ENCODE measurements at regions not wholly inside any gene's neighbourhood (a gene's known extent, or its start where the extent isn't known, plus 50 kb on each side); places are given as distances from the start of the nearest gene placed in this dataset.

GRCh38 chr6:55997223-55997874, 122.0 kb upstream of the BMP5 start:
- Histone ChIP-seq H3K4me1 (no peaks in the 10 kb centered on the region), H3K9me3 (replicated peaks) (peaks cover 21% of the 10 kb centered on the region), H3K4me3 (no peak overlapping the region), H3K27me3 (ENCODE audit: low read depth) (no peaks in the 10 kb centered on the region), H3K27ac (replicated peaks) (no peak overlapping the region), H3K36me3 (no peaks in the 10 kb centered on the region)
- intact Hi-C loops (cut with micrococcal nuclease): no loop called here
- DNase-seq: no peak
- TF ChIP-seq CTCF (IDR thresholded peaks at IDR 0.05; ENCODE audit: borderline replicate concordance): no peak

GRCh38 chr6:55994531-55994930, 119.1 kb upstream of the BMP5 start:
- intact Hi-C loops (cut with micrococcal nuclease): no loop called here
- TF ChIP-seq CTCF (IDR thresholded peaks at IDR 0.05; ENCODE audit: borderline replicate concordance): no peak

GRCh38 chr6:55993418-55993817, 118.0 kb upstream of the BMP5 start:
- H3K9me3 ChIP-seq (replicated peaks): peaks cover 21% of the 10 kb centered on the region
- no peaks in the 10 kb centered on the region for H3K27me3 ChIP-seq (ENCODE audit: low read depth)
- H3K4me1 ChIP-seq: no peaks in the 10 kb centered on the region
- H3K27ac ChIP-seq (replicated peaks): no peak overlapping the region
- no peak for TF ChIP-seq CTCF (IDR thresholded peaks at IDR 0.05; ENCODE audit: borderline replicate concordance)
- intact Hi-C loops (cut with micrococcal nuclease): no loop called here
- H3K36me3 ChIP-seq: no peaks in the 10 kb centered on the region
- H3K4me3 ChIP-seq: no peak overlapping the region
- no peak for DNase-seq

More at GRCh38 chr6:55994531-55994930, 119.1 kb upstream of the BMP5 start:
- Histone ChIP-seq H3K36me3 (no peaks in the 10 kb centered on the region), H3K9me3 (replicated peaks) (peaks cover 21% of the 10 kb centered on the region), H3K4me1 (no peaks in the 10 kb centered on the region), H3K27ac (replicated peaks) (no peak overlapping the region), H3K4me3 (no peak overlapping the region), H3K27me3 (ENCODE audit: low read depth) (no peaks in the 10 kb centered on the region)
- DNase-seq: no peak

- Histone ChIP-seq H3K4me1 (no peaks in the 10 kb centered on the region), H3K27ac (replicated peaks) (no peak overlapping the region), H3K36me3 (no peaks in the 10 kb centered on the region), H3K4me3 (no peak overlapping the region), H3K27me3 (ENCODE audit: low read depth) (no peaks in the 10 kb centered on the region), H3K9me3 (replicated peaks) (peaks cover 21% of the 10 kb centered on the region)
- no peak for TF ChIP-seq CTCF (IDR thresholded peaks at IDR 0.05; ENCODE audit: borderline replicate concordance)
- intact Hi-C loops (cut with micrococcal nuclease): no loop called here
- no peak for DNase-seq
These were observed 117.2 kb upstream of the BMP5 start for GRCh38 chr6:55992546-55992945.

- Histone ChIP-seq H3K27ac (replicated peaks) (no peak overlapping the region), H3K9me3 (replicated peaks) (no peaks in the 10 kb centered on the region), H3K36me3 (no peaks in the 10 kb centered on the region), H3K4me3 (no peak overlapping the region), H3K27me3 (ENCODE audit: low read depth) (no peaks in the 10 kb centered on the region), H3K4me1 (no peaks in the 10 kb centered on the region)
- TF ChIP-seq CTCF (IDR thresholded peaks at IDR 0.05; ENCODE audit: borderline replicate concordance): no peak
- no peak for DNase-seq
- intact Hi-C loops (cut with micrococcal nuclease): no loop called here
These were observed 109.9 kb upstream of the BMP5 start for GRCh38 chr6:55985309-55985708.
